ENCODE measurements at regions not wholly inside any gene's neighbourhood (a gene's known extent, or its start where the extent isn't known, plus 50 kb on each side); places are given as distances from the start of the nearest gene placed in this dataset.

DNA sequence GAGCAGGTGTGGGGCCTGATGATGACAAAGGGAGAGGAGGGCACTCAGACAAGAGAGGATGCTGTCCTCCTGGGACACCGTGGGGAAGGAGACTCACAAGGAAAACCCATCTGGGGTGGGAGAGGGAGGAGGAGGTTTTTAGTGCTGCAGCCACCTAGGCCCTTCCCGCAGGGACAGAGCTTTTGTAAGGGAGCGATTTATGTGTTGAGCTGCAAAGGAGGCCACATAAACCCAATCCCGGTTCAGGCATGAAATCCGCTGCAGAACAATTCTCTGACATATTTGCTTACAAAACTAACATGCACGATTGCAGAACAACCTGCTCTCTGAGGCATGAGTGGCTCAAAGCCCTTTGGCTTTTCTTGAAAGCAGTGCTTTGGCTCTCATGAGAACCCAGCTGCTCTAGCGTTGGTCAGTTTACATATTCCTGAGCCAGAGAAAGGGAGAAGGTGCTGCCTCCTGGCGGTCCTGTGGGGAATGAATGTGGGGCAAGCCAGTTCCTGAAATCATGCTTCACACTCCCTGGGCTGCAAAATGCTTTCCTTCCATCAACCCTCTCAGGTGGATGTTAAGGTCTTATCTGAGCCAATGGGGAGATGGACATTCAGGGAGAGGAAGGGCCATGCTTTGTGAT, 122.4 kb upstream of the NLRP1 start:
- Histone ChIP-seq H3K36me3 (no peaks in the 10 kb centered on the region), H3K4me1 (no peaks in the 10 kb centered on the region), H3K4me3 (no peak overlapping the region), H3K27ac (no peak overlapping the region), H3K9me3 (peaks cover 0 to 19% (median 6%) of the 10 kb centered on the region in 8 donors), H3K27me3 (replicated peaks in 1 of 7) (peaks cover 0 to 27% (median 0%) of the 10 kb centered on the region in 7 donors)
- 46 to 57% (median 48%) methylated on average over 8 of the region's 8 CpGs for WGBS, 5 donors
- TF ChIP-seq POLR2AphosphoS5 (IDR thresholded peaks at IDR 0.05) = no peak
- TF ChIP-seq, protein P1, sequence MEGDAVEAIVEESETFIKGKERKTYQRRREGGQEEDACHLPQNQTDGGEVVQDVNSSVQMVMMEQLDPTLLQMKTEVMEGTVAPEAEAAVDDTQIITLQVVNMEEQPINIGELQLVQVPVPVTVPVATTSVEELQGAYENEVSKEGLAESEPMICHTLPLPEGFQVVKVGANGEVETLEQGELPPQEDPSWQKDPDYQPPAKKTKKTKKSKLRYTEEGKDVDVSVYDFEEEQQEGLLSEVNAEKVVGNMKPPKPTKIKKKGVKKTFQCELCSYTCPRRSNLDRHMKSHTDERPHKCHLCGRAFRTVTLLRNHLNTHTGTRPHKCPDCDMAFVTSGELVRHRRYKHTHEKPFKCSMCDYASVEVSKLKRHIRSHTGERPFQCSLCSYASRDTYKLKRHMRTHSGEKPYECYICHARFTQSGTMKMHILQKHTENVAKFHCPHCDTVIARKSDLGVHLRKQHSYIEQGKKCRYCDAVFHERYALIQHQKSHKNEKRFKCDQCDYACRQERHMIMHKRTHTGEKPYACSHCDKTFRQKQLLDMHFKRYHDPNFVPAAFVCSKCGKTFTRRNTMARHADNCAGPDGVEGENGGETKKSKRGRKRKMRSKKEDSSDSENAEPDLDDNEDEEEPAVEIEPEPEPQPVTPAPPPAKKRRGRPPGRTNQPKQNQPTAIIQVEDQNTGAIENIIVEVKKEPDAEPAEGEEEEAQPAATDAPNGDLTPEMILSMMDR (IDR thresholded peaks at IDR 0.05 in 8 of 11, conservative IDR thresholded peaks at IDR 0.05 in 3 of 11) = peak; percentile 51 to 85 (median 76)
- intact Hi-C loops (cut with DNase I; ENCODE audit: low total_unique reads) = loop anchor here (5.0 kb wide), 1 partner anchor 119 kb away; no protein-coding TSS in a partner anchor
- peak; percentile 83 for DNase-seq

DNA sequence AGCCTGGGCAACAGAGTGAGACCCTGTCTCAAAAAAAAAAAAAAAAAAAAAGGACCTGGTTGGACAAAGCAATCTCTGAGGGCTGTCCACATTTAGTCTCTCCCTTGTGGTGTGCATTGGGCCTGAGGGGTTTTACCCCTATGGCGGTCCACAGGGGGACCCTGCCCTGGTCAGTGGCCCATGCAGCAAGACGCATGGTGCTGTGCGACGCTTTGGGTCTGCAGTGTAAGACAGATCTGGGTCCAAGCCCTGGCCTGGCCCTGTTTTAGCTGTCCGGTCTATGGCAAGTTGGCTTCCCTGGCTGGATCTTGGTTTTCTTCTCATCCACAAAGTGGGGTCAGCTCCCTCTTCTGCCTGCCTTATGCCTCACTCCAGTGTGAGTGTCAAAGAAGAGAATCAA, 123.2 kb upstream of the NLRP1 start:
- no peak overlapping the region for H3K27ac ChIP-seq
- WGBS, 5 donors = 85 to 96% (median 93%) methylated on average over 5 of the region's 5 CpGs
- TF ChIP-seq POLR2A (IDR thresholded peaks at IDR 0.05) (no peak), POLR2AphosphoS5 (IDR thresholded peaks at IDR 0.05) (no peak)
- TF ChIP-seq, protein P1 (IDR thresholded peaks at IDR 0.05 in 8 of 11, conservative IDR thresholded peaks at IDR 0.05 in 3 of 11) = no peak
- no peak for DNase-seq
- H3K9me3 ChIP-seq = peaks cover 0 to 16% (median 6%) of the 10 kb centered on the region in 8 donors
- no peak overlapping the region for H3K4me3 ChIP-seq
- no peaks in the 10 kb centered on the region for H3K36me3 ChIP-seq
- peaks cover 0 to 34% (median 0%) of the 10 kb centered on the region in 7 donors for H3K27me3 ChIP-seq (replicated peaks in 1 of 7)
- no peaks in the 10 kb centered on the region for H3K4me1 ChIP-seq
- intact Hi-C loops (cut with DNase I; ENCODE audit: low total_unique reads) = loop anchor here (5.0 kb wide), 1 partner anchor 120 kb away; no protein-coding TSS in a partner anchor

DNA sequence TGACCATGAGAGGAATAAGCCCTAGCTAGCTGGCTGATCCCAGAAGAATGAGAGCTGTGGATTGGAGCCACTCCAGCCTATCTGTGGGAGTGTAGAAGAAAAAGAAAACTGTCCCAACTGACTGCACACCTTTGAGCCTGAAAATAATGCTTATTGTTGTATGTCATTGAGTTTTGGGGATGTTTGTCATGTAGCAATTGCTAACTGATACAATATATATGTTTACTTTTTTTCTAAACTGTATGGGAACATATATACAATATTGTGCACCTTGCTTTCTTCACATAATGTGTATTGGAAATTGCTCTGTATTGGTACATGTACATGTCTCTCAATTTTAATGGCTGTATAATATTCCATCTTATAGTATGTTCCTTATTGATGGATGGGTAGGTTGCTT, 124.0 kb upstream of the NLRP1 start:
- intact Hi-C loops (cut with DNase I; ENCODE audit: low total_unique reads) = loop anchor here (5.0 kb wide), 1 partner anchor 121 kb away; no protein-coding TSS in a partner anchor
- H3K36me3 ChIP-seq = no peaks in the 10 kb centered on the region

DNA sequence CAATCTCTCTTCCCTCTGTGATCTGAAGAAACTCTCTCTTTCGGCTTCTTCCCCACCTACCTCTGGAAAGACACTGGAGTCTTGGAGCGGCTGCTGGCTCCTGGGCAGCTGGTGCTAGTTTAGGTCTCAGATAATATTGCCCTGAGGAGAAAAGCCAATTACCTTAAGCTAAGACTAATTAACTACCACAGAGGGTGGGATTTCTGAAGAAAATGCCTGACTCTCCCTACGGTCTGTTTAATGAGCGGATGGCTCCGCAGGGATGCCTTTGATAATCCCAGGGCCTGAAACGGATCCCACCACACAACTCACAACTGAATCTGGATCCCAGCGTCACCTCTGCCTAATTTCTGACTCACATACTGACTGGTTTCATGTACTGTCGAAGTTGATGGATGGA, 127.0 kb upstream of the NLRP1 start:
- H3K27ac ChIP-seq = no peak overlapping the region
- no peak for TF ChIP-seq POLR2AphosphoS5 (IDR thresholded peaks at IDR 0.05)
- TF ChIP-seq, protein P1 (IDR thresholded peaks at IDR 0.05 in 8 of 11, conservative IDR thresholded peaks at IDR 0.05 in 3 of 11) = no peak
- TF ChIP-seq POLR2A (IDR thresholded peaks at IDR 0.05) = no peak
- no peaks in the 10 kb centered on the region for H3K36me3 ChIP-seq
- peaks cover 0 to 48% (median 0%) of the 10 kb centered on the region in 7 donors for H3K27me3 ChIP-seq (replicated peaks in 1 of 7)
- DNase-seq = no peak
- H3K4me1 ChIP-seq = no peaks in the 10 kb centered on the region
- peaks cover 0 to 9% (median 1%) of the 10 kb centered on the region in 8 donors for H3K9me3 ChIP-seq
- 59 to 69% (median 62%) methylated on average over 8 of the region's 8 CpGs for WGBS, 5 donors
- intact Hi-C loops (cut with DNase I; ENCODE audit: low total_unique reads) = no loop called here
- H3K4me3 ChIP-seq = no peak overlapping the region

More for the DNA sequence above, 124.0 kb upstream of the NLRP1 start:
- Histone ChIP-seq H3K27ac (no peak overlapping the region), H3K27me3 (replicated peaks in 1 of 7) (peaks cover 0 to 40% (median 0%) of the 10 kb centered on the region in 7 donors), H3K9me3 (peaks cover 0 to 9% (median 1%) of the 10 kb centered on the region in 8 donors), H3K4me1 (no peaks in the 10 kb centered on the region), H3K4me3 (no peak overlapping the region)
- no peak for DNase-seq
- no peak for TF ChIP-seq POLR2A (IDR thresholded peaks at IDR 0.05)
- TF ChIP-seq, protein P1 (IDR thresholded peaks at IDR 0.05 in 8 of 11, conservative IDR thresholded peaks at IDR 0.05 in 3 of 11) = no peak
- TF ChIP-seq POLR2AphosphoS5 (IDR thresholded peaks at IDR 0.05) = no peak

All from spleen (tissue), 11 donors.